ENCODE measurements at regions not wholly inside any gene's neighbourhood (a gene's known extent, or its start where the extent isn't known, plus 50 kb on each side); places are given as distances from the start of the nearest gene placed in this dataset.

- no peaks in the 10 kb centered on the region for H3K36me3 ChIP-seq (ENCODE audit: control insufficient read depth, insufficient read depth, low read length)
- no peak overlapping the region for H3K27ac ChIP-seq (ENCODE audit: insufficient read depth, low read depth, low read length, poor library complexity, severe bottlenecking)
- H3K9me3 ChIP-seq (ENCODE audit: control insufficient read depth, low read length), result no peaks in the 10 kb centered on the region
- WGBS, 2 experiments, result 88 to 89% methylated on average over 1 of the region's 1 CpG
- no peaks in the 10 kb centered on the region for H3K27me3 ChIP-seq (ENCODE audit: control insufficient read depth, insufficient read depth, low read length, poor library complexity, severe bottlenecking)
- no peaks in the 10 kb centered on the region for H3K4me1 ChIP-seq (ENCODE audit: control insufficient read depth, insufficient read depth, low read length)
- H3K4me3 ChIP-seq (ENCODE audit: insufficient read depth, low read depth, low read length), result no peak overlapping the region
Measured at GRCh38 chr10:61251089-61251488, 202.1 kb downstream of the TMEM26 start.

DNA sequence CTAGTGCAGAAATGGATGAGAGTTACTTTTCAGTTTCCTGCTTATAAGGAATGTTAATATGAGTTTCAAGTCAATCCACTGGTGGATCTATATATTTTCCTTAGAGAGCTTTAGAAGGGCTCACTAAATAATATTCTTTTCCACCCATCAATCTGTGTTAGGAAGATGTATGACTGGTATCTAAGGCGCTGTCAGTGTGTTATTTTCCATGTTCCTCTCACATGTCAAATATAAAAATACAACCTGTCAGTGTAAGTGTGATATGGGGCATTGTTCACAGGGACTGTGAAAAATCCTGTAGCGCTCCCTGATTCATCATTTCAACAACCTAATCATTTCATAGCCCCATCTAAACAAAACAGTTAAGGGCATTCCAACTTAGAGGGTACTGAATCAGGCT lies 203.1 kb downstream of the TMEM26 start:
- WGBS, 2 experiments, result 100% methylated on average over 1 of the region's 2 CpGs; no CpG with 5 or more reads in 1 of the 2 experiments
- Histone ChIP-seq H3K4me3 (ENCODE audit: insufficient read depth, low read depth, low read length) (no peak overlapping the region), H3K27ac (ENCODE audit: insufficient read depth, low read depth, low read length, poor library complexity, severe bottlenecking) (no peak overlapping the region), H3K27me3 (ENCODE audit: control insufficient read depth, insufficient read depth, low read length, poor library complexity, severe bottlenecking) (no peaks in the 10 kb centered on the region), H3K36me3 (ENCODE audit: control insufficient read depth, insufficient read depth, low read length) (no peaks in the 10 kb centered on the region), H3K4me1 (ENCODE audit: control insufficient read depth, insufficient read depth, low read length) (no peaks in the 10 kb centered on the region), H3K9me3 (ENCODE audit: control insufficient read depth, low read length) (no peaks in the 10 kb centered on the region)

DNA sequence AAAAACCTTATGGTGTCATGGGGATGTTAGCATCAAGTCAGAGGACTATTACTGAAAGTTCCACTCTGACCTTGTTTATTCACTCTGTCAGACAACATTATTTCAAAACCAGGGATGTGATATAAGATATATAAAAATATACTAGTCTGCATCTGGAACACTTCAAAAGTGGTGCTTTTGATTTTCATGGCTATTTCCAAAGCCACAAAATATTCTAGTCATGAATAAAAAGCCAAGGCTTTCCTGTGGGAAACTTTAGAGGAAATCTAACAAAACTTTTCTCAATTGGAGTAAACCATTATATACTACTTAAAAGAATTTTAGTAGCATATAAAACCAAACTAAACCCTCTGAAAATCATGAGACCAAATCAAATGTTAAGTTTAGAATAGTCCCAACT lies 205.2 kb downstream of the TMEM26 start:
- H3K4me3 ChIP-seq (ENCODE audit: insufficient read depth, low read depth, low read length), result no peak overlapping the region
- no peaks in the 10 kb centered on the region for H3K36me3 ChIP-seq (ENCODE audit: control insufficient read depth, insufficient read depth, low read length)
- no peak overlapping the region for H3K27ac ChIP-seq (ENCODE audit: insufficient read depth, low read depth, low read length, poor library complexity, severe bottlenecking)
- no peaks in the 10 kb centered on the region for H3K9me3 ChIP-seq (ENCODE audit: control insufficient read depth, low read length)
- H3K4me1 ChIP-seq (ENCODE audit: control insufficient read depth, insufficient read depth, low read length), result no peaks in the 10 kb centered on the region
- H3K27me3 ChIP-seq (ENCODE audit: control insufficient read depth, insufficient read depth, low read length, poor library complexity, severe bottlenecking), result no peaks in the 10 kb centered on the region

DNA sequence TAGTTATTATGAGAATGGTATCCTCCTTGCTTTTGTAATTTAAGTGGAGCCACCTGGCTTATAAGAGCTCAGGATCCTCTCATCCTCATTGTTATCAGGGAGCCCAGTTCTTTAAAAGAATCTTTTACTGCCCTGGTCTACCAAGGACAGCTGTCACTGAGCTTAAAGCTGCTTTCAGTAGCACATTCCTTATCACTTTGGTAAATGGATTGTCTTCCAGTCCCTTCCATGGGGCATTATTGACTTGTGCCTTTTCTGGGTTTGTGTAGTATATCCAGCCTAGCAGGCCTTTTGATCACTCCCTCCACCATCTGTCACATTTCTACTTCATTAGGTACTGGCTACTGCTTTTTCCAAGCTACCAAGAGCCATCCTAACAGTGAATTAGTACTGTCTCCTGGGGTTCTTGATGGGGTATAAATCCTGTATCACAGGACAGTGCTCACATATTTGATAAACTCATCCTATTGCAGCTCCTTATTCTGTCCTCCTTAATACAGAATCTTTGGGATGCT lies 208.9 kb downstream of the TMEM26 start:
- no peaks in the 10 kb centered on the region for H3K9me3 ChIP-seq (ENCODE audit: control insufficient read depth, low read length)
- H3K27me3 ChIP-seq (ENCODE audit: control insufficient read depth, insufficient read depth, low read length, poor library complexity, severe bottlenecking), result no peaks in the 10 kb centered on the region
- no peaks in the 10 kb centered on the region for H3K4me1 ChIP-seq (ENCODE audit: control insufficient read depth, insufficient read depth, low read length)
- H3K36me3 ChIP-seq (ENCODE audit: control insufficient read depth, insufficient read depth, low read length), result no peaks in the 10 kb centered on the region
- H3K4me3 ChIP-seq (ENCODE audit: insufficient read depth, low read depth, low read length), result no peak overlapping the region
- no peak overlapping the region for H3K27ac ChIP-seq (ENCODE audit: insufficient read depth, low read depth, low read length, poor library complexity, severe bottlenecking)

GRCh38 chr10:61232780-61233179 lies 220.4 kb downstream of the TMEM26 start:
- no peaks in the 10 kb centered on the region for H3K4me1 ChIP-seq (ENCODE audit: control insufficient read depth, insufficient read depth, low read length)
- H3K4me3 ChIP-seq (ENCODE audit: insufficient read depth, low read depth, low read length), result no peak overlapping the region
- no peaks in the 10 kb centered on the region for H3K9me3 ChIP-seq (ENCODE audit: control insufficient read depth, low read length)
- no peaks in the 10 kb centered on the region for H3K27me3 ChIP-seq (ENCODE audit: control insufficient read depth, insufficient read depth, low read length, poor library complexity, severe bottlenecking)
- H3K27ac ChIP-seq (ENCODE audit: insufficient read depth, low read depth, low read length, poor library complexity, severe bottlenecking), result no peak overlapping the region
- H3K36me3 ChIP-seq (ENCODE audit: control insufficient read depth, insufficient read depth, low read length), result no peaks in the 10 kb centered on the region

GRCh38 chr10:61225939-61226338 lies 227.2 kb downstream of the TMEM26 start:
- H3K27me3 ChIP-seq (ENCODE audit: control insufficient read depth, insufficient read depth, low read length, poor library complexity, severe bottlenecking), result no peaks in the 10 kb centered on the region
- H3K36me3 ChIP-seq (ENCODE audit: control insufficient read depth, insufficient read depth, low read length), result no peaks in the 10 kb centered on the region
- no peak overlapping the region for H3K4me3 ChIP-seq (ENCODE audit: insufficient read depth, low read depth, low read length)
- H3K4me1 ChIP-seq (ENCODE audit: control insufficient read depth, insufficient read depth, low read length), result no peaks in the 10 kb centered on the region
- no peaks in the 10 kb centered on the region for H3K9me3 ChIP-seq (ENCODE audit: control insufficient read depth, low read length)
- no peak overlapping the region for H3K27ac ChIP-seq (ENCODE audit: insufficient read depth, low read depth, low read length, poor library complexity, severe bottlenecking)

DNA sequence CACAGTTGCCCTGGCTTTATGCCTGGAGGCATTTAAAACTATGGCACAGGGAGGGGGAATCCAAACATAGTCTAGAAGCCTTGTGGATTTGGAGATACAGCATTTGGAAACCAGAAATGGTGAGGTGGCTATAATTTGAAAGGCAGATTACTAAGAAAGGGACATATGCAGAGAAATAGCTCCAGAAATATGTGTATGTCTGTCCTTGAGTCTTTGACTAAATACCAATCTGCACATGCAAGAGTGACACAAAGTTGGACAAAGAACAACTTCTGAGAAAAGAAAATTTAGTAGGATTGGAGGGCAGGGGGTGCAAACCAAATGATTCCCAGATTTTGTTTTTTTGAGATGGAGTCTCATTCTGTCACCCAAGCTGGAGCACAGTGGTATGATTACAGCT lies 229.6 kb downstream of the TMEM26 start:
- no peak overlapping the region for H3K4me3 ChIP-seq (ENCODE audit: insufficient read depth, low read depth, low read length)
- H3K9me3 ChIP-seq (ENCODE audit: control insufficient read depth, low read length), result no peaks in the 10 kb centered on the region
- H3K27ac ChIP-seq (ENCODE audit: insufficient read depth, low read depth, low read length, poor library complexity, severe bottlenecking), result no peak overlapping the region
- H3K27me3 ChIP-seq (ENCODE audit: control insufficient read depth, insufficient read depth, low read length, poor library complexity, severe bottlenecking), result no peaks in the 10 kb centered on the region
- no peaks in the 10 kb centered on the region for H3K4me1 ChIP-seq (ENCODE audit: control insufficient read depth, insufficient read depth, low read length)
- no peaks in the 10 kb centered on the region for H3K36me3 ChIP-seq (ENCODE audit: control insufficient read depth, insufficient read depth, low read length)

- H3K27ac ChIP-seq (ENCODE audit: insufficient read depth, low read depth, low read length, poor library complexity, severe bottlenecking), result no peak overlapping the region
- H3K4me1 ChIP-seq (ENCODE audit: control insufficient read depth, insufficient read depth, low read length), result no peaks in the 10 kb centered on the region
- no peaks in the 10 kb centered on the region for H3K27me3 ChIP-seq (ENCODE audit: control insufficient read depth, insufficient read depth, low read length, poor library complexity, severe bottlenecking)
- 65 to 92% methylated on average over 1 of the region's 1 CpG for WGBS, 2 experiments
- no peak overlapping the region for H3K4me3 ChIP-seq (ENCODE audit: insufficient read depth, low read depth, low read length)
- no peaks in the 10 kb centered on the region for H3K9me3 ChIP-seq (ENCODE audit: control insufficient read depth, low read length)
- H3K36me3 ChIP-seq (ENCODE audit: control insufficient read depth, insufficient read depth, low read length), result no peaks in the 10 kb centered on the region
Measured at GRCh38 chr10:61219696-61220095, 233.5 kb downstream of the TMEM26 start.

GRCh38 chr10:61217851-61218565 lies 235.2 kb downstream of the TMEM26 start:
- Histone ChIP-seq H3K36me3 (ENCODE audit: control insufficient read depth, insufficient read depth, low read length) (no peaks in the 10 kb centered on the region), H3K4me3 (ENCODE audit: insufficient read depth, low read depth, low read length) (no peak overlapping the region), H3K27ac (ENCODE audit: insufficient read depth, low read depth, low read length, poor library complexity, severe bottlenecking) (no peak overlapping the region), H3K27me3 (ENCODE audit: control insufficient read depth, insufficient read depth, low read length, poor library complexity, severe bottlenecking) (no peaks in the 10 kb centered on the region), H3K9me3 (ENCODE audit: control insufficient read depth, low read length) (no peaks in the 10 kb centered on the region), H3K4me1 (ENCODE audit: control insufficient read depth, insufficient read depth, low read length) (no peaks in the 10 kb centered on the region)
- 100% methylated on average over 2 of the region's 3 CpGs; no CpG with 5 or more reads in 1 of the 2 experiments for WGBS, 2 experiments

GRCh38 chr10:61215246-61215645 lies 237.9 kb downstream of the TMEM26 start:
- H3K4me1 ChIP-seq (ENCODE audit: control insufficient read depth, insufficient read depth, low read length), result no peaks in the 10 kb centered on the region
- WGBS, 2 experiments, result 91 to 93% methylated on average over 1 of the region's 1 CpG
- H3K9me3 ChIP-seq (ENCODE audit: control insufficient read depth, low read length), result no peaks in the 10 kb centered on the region
- no peaks in the 10 kb centered on the region for H3K36me3 ChIP-seq (ENCODE audit: control insufficient read depth, insufficient read depth, low read length)
- no peak overlapping the region for H3K4me3 ChIP-seq (ENCODE audit: insufficient read depth, low read depth, low read length)
- H3K27ac ChIP-seq (ENCODE audit: insufficient read depth, low read depth, low read length, poor library complexity, severe bottlenecking), result no peak overlapping the region
- no peaks in the 10 kb centered on the region for H3K27me3 ChIP-seq (ENCODE audit: control insufficient read depth, insufficient read depth, low read length, poor library complexity, severe bottlenecking)

DNA sequence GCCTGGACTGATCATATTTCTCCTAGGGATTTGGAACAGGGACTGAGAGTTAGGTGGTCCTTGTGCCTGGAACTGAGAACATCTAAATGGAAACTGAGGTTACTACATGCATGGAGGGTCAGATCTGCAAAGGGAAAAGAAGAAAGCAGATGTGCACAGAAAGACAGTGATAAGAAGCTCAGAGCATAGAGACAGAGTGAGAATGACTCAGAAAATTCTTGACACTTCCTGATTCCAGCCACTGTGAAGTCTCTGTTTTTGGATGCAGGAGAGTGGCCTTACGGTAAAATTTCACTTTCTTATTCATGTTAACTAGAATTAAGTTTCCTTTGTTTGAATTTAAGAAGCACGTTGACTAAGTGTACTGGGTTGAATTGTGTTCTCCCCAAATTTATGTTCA lies 241.7 kb downstream of the TMEM26 start:
- Histone ChIP-seq H3K9me3 (ENCODE audit: control insufficient read depth, low read length) (no peaks in the 10 kb centered on the region), H3K27ac (ENCODE audit: insufficient read depth, low read depth, low read length, poor library complexity, severe bottlenecking) (no peak overlapping the region), H3K27me3 (ENCODE audit: control insufficient read depth, insufficient read depth, low read length, poor library complexity, severe bottlenecking) (no peaks in the 10 kb centered on the region), H3K4me1 (ENCODE audit: control insufficient read depth, insufficient read depth, low read length) (no peaks in the 10 kb centered on the region), H3K36me3 (ENCODE audit: control insufficient read depth, insufficient read depth, low read length) (no peaks in the 10 kb centered on the region), H3K4me3 (ENCODE audit: insufficient read depth, low read depth, low read length) (no peak overlapping the region)
- WGBS, 2 experiments, result 73 to 89% methylated on average over 1 to 2 of the region's 2 CpGs

Measured in ectodermal cell (in vitro differentiated cells).